Lower leg skin (tissue), 4 donors: ENCODE measurements at regions not wholly inside any gene's neighbourhood (a gene's known extent, or its start where the extent isn't known, plus 50 kb on each side); places are given as distances from the start of the nearest gene placed in this dataset.

ENCODE experiments used
- DNase-seq, 2 donors: peaks; one replicate each; pipeline ENCODE4 v3.0.0-alpha.2; 2019; ENCODE audit warnings: low spot score in 2 of 2
- H3K4me3 ChIP-seq: fragments of 200-600 bp; sonication (generic); 2 replicates; pipeline ENCODE4 v1.5.1; 2017; ENCODE audit warnings: mild to moderate bottlenecking, low read depth; ENCODE audit not compliant: poor library complexity, severe bottlenecking
- POLR2A ChIP-seq, 2 donors: fragments of 450-650 bp; IDR thresholded peaks; one replicate each; pipeline ENCODE4 v1.6.1; 2016 to 2017; ENCODE audit warnings: antibody characterized with exemption in 2 of 2, mild to moderate bottlenecking in 1 of 2, moderate library complexity in 1 of 2
- WGBS, 2 donors: methylation state at CpG; one replicate each; pipeline ENCODE4 v1.1.5; 2018; 5-methylcytosine and 5-hydroxymethylcytosine counted together
- intact Hi-C: fragments of 100-400 bp; cut with DNase I; formaldehyde crosslinking; loops from one replicate; pipeline ENCODE4 v1.15.0; 2023; ENCODE audit warnings: low total_unique reads
- TF ChIP-seq, protein P1 (sequence below), 3 donors: fragments of 450-650 bp; IDR thresholded peaks; one replicate each; pipeline ENCODE4 v1.5.1; 2016; ENCODE audit warnings: antibody characterized with exemption in 3 of 3, mild to moderate bottlenecking in 3 of 3, moderate library complexity in 2 of 3

DNA sequence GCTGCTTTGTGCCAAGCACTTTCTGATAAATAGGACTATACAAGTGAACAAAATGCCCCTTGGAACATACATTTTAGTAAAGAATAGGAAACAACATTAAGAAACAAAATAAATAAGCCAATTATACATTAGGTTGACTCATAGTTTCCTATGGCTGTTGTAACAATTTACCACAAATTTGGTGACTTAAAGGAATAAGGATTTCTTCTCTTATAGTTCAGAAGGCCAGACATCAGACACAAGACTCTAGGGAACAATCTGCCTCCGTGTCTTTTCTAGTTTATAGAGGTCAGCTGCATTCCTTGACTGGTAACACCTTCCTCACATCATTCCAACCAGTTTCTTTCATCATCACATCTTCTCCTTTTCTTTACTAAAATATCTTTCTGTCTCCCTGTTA, 235.9 kb upstream of the PCDH18 start:
- 60 to 65% methylated on average over 1 of the region's 1 CpG for WGBS, 2 donors
- no peak for DNase-seq
- intact Hi-C loops, result loop anchor here (5.0 kb wide), 1 partner anchor 811 kb away; no protein-coding TSS in a partner anchor
- TF ChIP-seq, protein P1, sequence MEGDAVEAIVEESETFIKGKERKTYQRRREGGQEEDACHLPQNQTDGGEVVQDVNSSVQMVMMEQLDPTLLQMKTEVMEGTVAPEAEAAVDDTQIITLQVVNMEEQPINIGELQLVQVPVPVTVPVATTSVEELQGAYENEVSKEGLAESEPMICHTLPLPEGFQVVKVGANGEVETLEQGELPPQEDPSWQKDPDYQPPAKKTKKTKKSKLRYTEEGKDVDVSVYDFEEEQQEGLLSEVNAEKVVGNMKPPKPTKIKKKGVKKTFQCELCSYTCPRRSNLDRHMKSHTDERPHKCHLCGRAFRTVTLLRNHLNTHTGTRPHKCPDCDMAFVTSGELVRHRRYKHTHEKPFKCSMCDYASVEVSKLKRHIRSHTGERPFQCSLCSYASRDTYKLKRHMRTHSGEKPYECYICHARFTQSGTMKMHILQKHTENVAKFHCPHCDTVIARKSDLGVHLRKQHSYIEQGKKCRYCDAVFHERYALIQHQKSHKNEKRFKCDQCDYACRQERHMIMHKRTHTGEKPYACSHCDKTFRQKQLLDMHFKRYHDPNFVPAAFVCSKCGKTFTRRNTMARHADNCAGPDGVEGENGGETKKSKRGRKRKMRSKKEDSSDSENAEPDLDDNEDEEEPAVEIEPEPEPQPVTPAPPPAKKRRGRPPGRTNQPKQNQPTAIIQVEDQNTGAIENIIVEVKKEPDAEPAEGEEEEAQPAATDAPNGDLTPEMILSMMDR (IDR thresholded peaks at IDR 0.05), result no peak
- TF ChIP-seq POLR2A (IDR thresholded peaks at IDR 0.05), result no peak
- H3K4me3 ChIP-seq, result no peak overlapping the region

DNA sequence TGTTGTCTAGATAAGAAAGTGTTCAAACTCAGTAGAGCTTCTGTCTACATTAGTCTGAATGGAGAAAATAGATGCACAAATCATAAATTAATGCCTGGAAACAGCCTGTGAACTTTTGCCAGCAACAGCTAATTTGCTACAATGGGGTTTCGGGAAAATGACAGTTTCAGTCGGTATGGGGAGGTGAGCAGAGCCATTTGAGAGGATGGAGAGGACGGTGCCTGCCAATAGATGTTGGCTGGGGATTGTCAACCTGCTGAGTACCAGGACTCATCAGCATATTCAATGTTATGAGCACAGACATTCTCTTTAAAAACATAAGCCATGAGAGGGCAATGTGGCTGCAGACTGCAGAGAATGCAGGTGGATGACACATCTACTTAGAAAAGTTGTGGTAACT, 230.3 kb upstream of the PCDH18 start:
- 39 to 47% methylated on average over 3 of the region's 3 CpGs for WGBS, 2 donors
- intact Hi-C loops, result no loop called here
- no peak for TF ChIP-seq POLR2A (IDR thresholded peaks at IDR 0.05)
- TF ChIP-seq, protein P1 (IDR thresholded peaks at IDR 0.05), result no peak
- no peak overlapping the region for H3K4me3 ChIP-seq
- no peak for DNase-seq

DNA sequence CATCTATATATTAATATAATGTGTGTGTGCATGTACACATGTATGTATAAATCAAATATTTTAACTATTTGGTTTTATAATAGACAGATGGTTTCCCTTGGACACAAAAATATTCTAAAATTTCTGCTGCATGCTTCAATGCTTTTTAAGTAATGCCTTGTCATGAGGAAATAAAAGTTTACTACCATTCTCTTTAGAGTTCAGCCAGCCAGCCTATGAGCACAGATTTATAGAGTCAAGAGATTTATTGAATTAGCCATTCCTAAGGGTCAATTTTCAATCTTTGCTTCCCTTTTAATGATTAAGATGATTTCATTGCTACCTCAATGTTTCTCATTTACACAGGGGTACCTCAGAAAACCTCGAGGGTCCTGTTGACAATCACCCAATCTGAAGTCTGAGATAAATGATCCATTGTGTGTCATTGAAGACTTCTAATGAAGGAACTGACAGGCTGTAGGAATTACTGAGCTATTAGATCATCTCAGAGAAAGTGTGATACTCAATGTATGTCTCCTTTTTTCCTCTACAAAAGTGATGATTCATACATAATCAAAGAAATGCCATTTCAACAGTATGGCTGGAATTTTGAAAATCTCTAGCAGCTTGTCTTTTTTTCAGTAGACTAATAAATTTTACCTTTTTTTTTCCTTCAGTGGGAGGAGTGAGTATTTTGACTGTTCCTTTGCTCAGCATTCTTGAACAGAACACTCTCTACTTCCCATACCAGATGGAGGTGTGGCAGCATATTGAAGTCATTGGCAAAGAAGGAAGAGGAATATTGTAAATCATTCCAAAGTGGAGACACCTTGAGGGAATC, 222.6 kb upstream of the PCDH18 start:
- H3K4me3 ChIP-seq, result no peak overlapping the region
- intact Hi-C loops, result no loop called here
- 9 to 14% methylated on average over 1 of the region's 1 CpG for WGBS, 2 donors
- TF ChIP-seq POLR2A (IDR thresholded peaks at IDR 0.05), result no peak
- TF ChIP-seq, protein P1 (IDR thresholded peaks at IDR 0.05), result no peak
- no peak for DNase-seq

DNA sequence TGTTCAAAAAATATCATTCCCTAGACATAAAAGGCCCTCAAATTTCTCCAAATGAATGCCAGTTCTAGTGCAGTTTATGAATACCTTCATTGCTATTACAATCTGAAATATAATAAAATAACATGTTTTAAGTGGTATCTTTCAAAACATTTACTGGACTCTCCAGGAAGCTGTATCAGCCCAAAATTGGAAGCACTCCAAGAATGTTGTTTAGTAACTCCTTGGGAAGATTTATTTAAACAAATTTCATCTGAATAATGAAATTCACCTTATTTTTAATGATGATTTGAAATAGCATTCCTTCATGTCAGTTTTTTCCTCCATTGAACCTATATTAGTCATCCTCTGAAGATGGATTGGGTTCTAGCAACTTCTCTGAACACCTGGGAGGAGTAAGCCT, 217.2 kb upstream of the PCDH18 start:
- no peak for DNase-seq
- TF ChIP-seq POLR2A (IDR thresholded peaks at IDR 0.05), result no peak
- TF ChIP-seq, protein P1 (IDR thresholded peaks at IDR 0.05), result no peak
- intact Hi-C loops, result no loop called here
- no peak overlapping the region for H3K4me3 ChIP-seq

DNA sequence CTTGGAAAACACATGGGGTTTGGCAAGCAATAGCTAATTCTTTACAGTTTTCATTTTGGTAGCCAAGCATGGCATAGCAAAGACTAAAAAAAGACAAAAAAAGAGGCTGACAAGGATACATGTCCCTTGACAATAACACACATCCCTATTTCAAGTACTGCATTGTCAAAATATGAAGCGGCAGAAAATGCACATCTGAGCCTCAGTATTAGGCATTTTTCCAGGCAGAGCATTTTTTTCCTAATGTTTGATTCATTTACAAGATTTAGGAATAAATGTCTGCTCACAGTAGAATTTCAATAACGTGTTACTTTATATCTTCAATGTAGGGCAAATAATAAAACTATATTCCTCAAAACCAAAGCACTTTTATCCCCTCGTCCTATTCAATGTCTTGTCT, 216.3 kb upstream of the PCDH18 start:
- intact Hi-C loops, result no loop called here
- no peak for TF ChIP-seq POLR2A (IDR thresholded peaks at IDR 0.05)
- TF ChIP-seq, protein P1 (IDR thresholded peaks at IDR 0.05), result no peak
- DNase-seq, result no peak
- H3K4me3 ChIP-seq, result no peak overlapping the region
- 33 to 45% methylated on average over 3 of the region's 3 CpGs for WGBS, 2 donors

DNA sequence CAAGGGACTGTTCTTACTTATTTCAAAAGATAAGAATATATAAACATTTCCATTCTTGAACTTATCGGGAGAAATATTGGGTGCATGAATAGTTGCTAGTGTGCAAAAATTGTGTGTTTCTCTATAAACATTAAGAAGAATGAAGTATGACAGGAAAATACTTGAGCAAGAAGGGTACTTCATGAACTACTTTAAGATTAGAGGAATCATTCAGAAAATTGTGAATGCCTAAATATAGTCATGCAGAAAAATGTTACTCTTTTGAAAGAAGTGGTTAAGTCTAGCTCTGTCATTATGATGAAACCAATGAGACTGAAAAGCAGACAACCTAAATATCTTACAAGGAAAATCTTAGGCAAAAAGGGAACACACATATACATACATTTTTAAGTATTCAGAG, 207.8 kb upstream of the PCDH18 start:
- no peak for DNase-seq
- intact Hi-C loops, result no loop called here
- H3K4me3 ChIP-seq, result no peak overlapping the region
- WGBS, 2 donors, result 91% methylated on average over 1 of the region's 1 CpG
- no peak for TF ChIP-seq POLR2A (IDR thresholded peaks at IDR 0.05)
- TF ChIP-seq, protein P1 (IDR thresholded peaks at IDR 0.05), result no peak
